Transverse colon (tissue), 4 donors: ENCODE measurements at regions not wholly inside any gene's neighbourhood (a gene's known extent, or its start where the extent isn't known, plus 50 kb on each side); places are given as distances from the start of the nearest gene placed in this dataset.

Experiments used
- DNase-seq: peaks from one replicate; pipeline ENCODE4 v3.0.0-alpha.2; 2019
- H3K27ac ChIP-seq, 4 donors: fragments of 200-600 bp; sonication (generic); 2 replicates each; pipeline ENCODE4 v1.5.1; 2016 to 2018; ENCODE audit warnings: inconsistent platforms in 4 of 4
- H3K27me3 ChIP-seq: fragments of 200-600 bp; sonication (generic); 2 replicates; pipeline ENCODE4 v1.5.1; 2017; ENCODE audit warnings: inconsistent platforms
- H3K36me3 ChIP-seq, 4 donors: fragments of 200-600 bp; sonication (generic); 2 replicates each; pipeline ENCODE4 v1.5.1; 2017 to 2019; ENCODE audit warnings: inconsistent platforms in 4 of 4
- H3K4me1 ChIP-seq, 4 donors: fragments of 200-600 bp; sonication (generic); 2 replicates each; pipeline ENCODE4 v1.5.1; 2017 to 2020; ENCODE audit warnings: inconsistent platforms in 4 of 4
- H3K4me3 ChIP-seq, 4 donors: fragments of 200-600 bp; sonication (generic); 1 replicate in 1 of 4; 2 replicates in 3 of 4; pipeline versions ENCODE4 v1.5.1 to v1.6.1; 2017 to 2019; ENCODE audit warnings: inconsistent platforms in 4 of 4
- H3K9me3 ChIP-seq, 2 donors: fragments of 200-600 bp; sonication (generic); 2 replicates each; pipeline ENCODE4 v1.5.1; 2017 to 2019; ENCODE audit warnings: inconsistent platforms in 2 of 2
- EP300 ChIP-seq: sonication (generic); formaldehyde crosslinking; IDR thresholded peaks from one replicate; pipeline ENCODE4 v1.6.1; 2017; ENCODE audit warnings: antibody characterized with exemption, low read depth
- POLR2A ChIP-seq: fragments of 450-650 bp; IDR thresholded peaks from one replicate; pipeline ENCODE4 v1.6.1; 2016; ENCODE audit warnings: antibody characterized with exemption, mild to moderate bottlenecking, moderate library complexity
- POLR2AphosphoS5 ChIP-seq, 3 donors: sonication (generic); formaldehyde crosslinking; IDR thresholded peaks; one replicate each; pipeline ENCODE4 v1.6.1; 2016; ENCODE audit warnings: antibody characterized with exemption in 3 of 3
- WGBS, 2 donors: methylation state at CpG; one replicate each; pipeline ENCODE4 v1.1.5; 2018; ENCODE audit warnings: low coverage in 1 of 2; 5-methylcytosine and 5-hydroxymethylcytosine counted together
- in situ Hi-C, 4 donors: fragments of 200-750 bp; cut with MboI; loops; one replicate each; pipeline versions ENCODE4 v1.15.0 to v1.15.1; 2017; ENCODE audit warnings: low sequenced_read_pairs in 3 of 4, low pct_ligation_motif_present in 1 of 4, low pct_unique_long_range_greater_than_20kb in 1 of 4
- intact Hi-C: fragments of 100-400 bp; cut with DNase I; formaldehyde crosslinking; loops from one replicate; pipeline ENCODE4 v1.15.1; 2023; ENCODE audit warnings: low total_unique reads
- TF ChIP-seq, protein P1 (sequence below), 5 experiments: fragments of 200-600 bp in 3 of 5; fragments of 450-650 bp in 2 of 5; sonication (generic) in 3 of 5; IDR thresholded peaks; 1 replicate in 2 of 5; 2 replicates in 3 of 5; pipeline ENCODE4 v1.5.1; 2016 to 2017; ENCODE audit warnings: antibody characterized with exemption in 5 of 5, inconsistent platforms in 3 of 5, mild to moderate bottlenecking in 2 of 5, moderate library complexity in 1 of 5

DNA sequence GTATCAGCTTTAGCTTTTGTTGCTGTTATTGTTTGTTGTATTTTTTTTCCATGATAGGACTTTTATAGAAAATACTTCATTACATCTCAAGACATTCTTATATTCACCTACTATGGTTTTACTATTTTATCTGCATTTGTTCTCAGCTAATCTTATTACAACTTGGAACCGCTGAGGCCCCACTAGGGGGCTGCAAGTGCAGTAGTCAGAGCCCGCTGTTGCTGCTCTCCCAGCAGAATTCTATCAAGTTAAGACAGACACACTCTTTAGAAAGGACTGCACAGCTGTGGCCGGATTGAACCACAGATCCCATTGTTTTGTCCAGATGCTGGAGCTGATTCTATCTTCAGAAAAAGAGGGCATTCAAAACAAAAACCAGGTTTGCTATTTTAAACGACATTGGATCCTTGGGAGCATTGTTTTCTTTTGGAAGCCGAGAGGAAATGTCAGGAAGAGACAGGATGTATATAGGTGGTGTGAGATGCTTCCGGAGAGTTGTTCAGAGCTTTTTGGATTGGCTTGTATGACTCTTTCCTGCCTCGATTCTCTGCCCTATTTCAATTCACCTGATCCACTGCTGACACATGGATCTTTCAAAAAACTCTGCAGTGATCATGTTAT is 105.7 kb upstream of the GAREM1 start:
- WGBS, 2 donors: 26 to 32% methylated on average over 3 to 7 of the region's 7 CpGs
- H3K4me3 ChIP-seq: no peak overlapping the region
- no peaks in the 10 kb centered on the region for H3K4me1 ChIP-seq
- H3K9me3 ChIP-seq: no peaks in the 10 kb centered on the region
- DNase-seq: no peak
- TF ChIP-seq EP300 (no peak), POLR2A (no peak), POLR2AphosphoS5 (IDR thresholded peaks at IDR 0.05) (no peak)
- TF ChIP-seq, protein P1, sequence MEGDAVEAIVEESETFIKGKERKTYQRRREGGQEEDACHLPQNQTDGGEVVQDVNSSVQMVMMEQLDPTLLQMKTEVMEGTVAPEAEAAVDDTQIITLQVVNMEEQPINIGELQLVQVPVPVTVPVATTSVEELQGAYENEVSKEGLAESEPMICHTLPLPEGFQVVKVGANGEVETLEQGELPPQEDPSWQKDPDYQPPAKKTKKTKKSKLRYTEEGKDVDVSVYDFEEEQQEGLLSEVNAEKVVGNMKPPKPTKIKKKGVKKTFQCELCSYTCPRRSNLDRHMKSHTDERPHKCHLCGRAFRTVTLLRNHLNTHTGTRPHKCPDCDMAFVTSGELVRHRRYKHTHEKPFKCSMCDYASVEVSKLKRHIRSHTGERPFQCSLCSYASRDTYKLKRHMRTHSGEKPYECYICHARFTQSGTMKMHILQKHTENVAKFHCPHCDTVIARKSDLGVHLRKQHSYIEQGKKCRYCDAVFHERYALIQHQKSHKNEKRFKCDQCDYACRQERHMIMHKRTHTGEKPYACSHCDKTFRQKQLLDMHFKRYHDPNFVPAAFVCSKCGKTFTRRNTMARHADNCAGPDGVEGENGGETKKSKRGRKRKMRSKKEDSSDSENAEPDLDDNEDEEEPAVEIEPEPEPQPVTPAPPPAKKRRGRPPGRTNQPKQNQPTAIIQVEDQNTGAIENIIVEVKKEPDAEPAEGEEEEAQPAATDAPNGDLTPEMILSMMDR (IDR thresholded peaks at IDR 0.05): no peak
- H3K36me3 ChIP-seq: no peaks in the 10 kb centered on the region
- H3K27me3 ChIP-seq: peaks cover 10% of the 10 kb centered on the region
- in situ Hi-C loops (no loop called here), intact Hi-C loops (no loop called here)
- H3K27ac ChIP-seq: no peak overlapping the region

DNA sequence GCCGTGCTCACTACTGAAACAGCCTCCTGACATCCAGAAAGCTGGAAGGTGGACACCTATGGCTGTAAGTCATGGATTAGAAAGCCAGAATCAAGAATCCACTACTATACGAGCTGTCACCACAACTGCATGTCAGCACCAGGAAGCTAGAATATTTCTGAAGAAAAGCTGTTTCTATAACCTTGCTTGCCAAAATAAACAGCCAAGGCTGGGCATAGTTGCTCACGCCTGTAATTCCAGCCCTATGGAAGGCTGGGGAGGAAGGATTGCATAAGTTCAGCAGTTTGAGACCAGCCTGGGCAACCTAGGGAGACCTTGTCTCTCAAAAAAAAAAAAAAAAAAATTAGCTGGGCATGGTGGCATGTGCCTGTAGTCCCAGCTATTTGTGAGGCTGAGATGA is 96.3 kb upstream of the GAREM1 start:
- WGBS, 2 donors: 13 to 44% methylated on average over 1 to 3 of the region's 3 CpGs
- H3K27ac ChIP-seq: no peak overlapping the region
- in situ Hi-C loops: loop anchor here in 2 of 4 donors (25.0 kb wide), 2 partner anchors 305 to 830 kb away; no protein-coding TSS in a partner anchor
- H3K4me1 ChIP-seq: no peaks in the 10 kb centered on the region
- H3K36me3 ChIP-seq: no peaks in the 10 kb centered on the region
- TF ChIP-seq POLR2A: no peak
- TF ChIP-seq POLR2AphosphoS5 (IDR thresholded peaks at IDR 0.05): no peak
- TF ChIP-seq EP300: no peak
- TF ChIP-seq, protein P1 (IDR thresholded peaks at IDR 0.05): no peak
- H3K9me3 ChIP-seq: no peaks in the 10 kb centered on the region
- DNase-seq: no peak
- intact Hi-C loops: no loop called here
- no peaks in the 10 kb centered on the region for H3K27me3 ChIP-seq
- no peak overlapping the region for H3K4me3 ChIP-seq

DNA sequence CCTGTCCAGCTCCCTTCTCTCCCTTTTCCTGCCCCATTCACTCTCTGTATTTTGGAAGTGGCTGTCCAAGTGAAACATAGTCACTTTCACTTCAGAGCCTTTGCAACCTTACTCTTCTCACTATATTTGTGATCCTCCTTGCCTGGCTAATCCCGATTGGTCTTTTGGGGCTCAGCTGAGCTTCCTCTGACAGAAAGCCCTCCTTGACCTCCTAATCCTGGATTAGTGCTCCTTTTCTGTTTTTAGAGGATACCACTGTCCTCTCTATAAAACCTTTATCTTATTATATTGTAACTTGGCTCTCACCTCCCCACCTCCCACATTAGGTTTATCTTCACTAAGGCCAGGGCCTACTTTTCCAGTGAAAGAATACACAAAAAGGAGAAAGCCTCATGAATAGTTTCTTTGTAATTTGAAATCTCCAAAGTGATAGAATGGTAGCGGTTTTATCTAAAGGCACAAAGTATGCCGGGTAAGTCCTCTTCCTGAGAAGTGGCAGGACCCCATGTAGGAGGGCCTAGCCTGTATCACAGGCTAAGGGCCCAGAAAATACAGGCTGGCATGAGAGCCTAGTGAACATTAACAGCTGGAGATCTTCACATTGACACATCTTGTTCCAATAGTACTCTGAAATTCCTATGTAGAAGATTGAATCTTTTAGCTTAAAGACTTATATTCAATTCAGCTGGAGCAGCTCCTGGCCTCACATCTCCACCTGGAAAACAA is 83.1 kb upstream of the GAREM1 start:
- WGBS, 2 donors: 78 to 90% methylated on average over 3 of the region's 3 CpGs
- Histone ChIP-seq H3K27ac (no peak overlapping the region), H3K36me3 (no peaks in the 10 kb centered on the region), H3K4me3 (no peak overlapping the region), H3K27me3 (no peaks in the 10 kb centered on the region), H3K9me3 (no peaks in the 10 kb centered on the region), H3K4me1 (peaks cover 0 to 3% (median 0%) of the 10 kb centered on the region in 4 donors)
- intact Hi-C loops: loop anchor here (5.0 kb wide), 1 partner anchor 397 kb away; no protein-coding TSS in a partner anchor
- no peak for DNase-seq
- in situ Hi-C loops: loop anchor here (5.0 to 25.0 kb wide), 7 partner anchors 279 to 817 kb away; no protein-coding TSS in a partner anchor
- TF ChIP-seq, protein P1 (IDR thresholded peaks at IDR 0.05): no peak
- TF ChIP-seq EP300 (no peak), POLR2A (no peak), POLR2AphosphoS5 (IDR thresholded peaks at IDR 0.05) (no peak)

DNA sequence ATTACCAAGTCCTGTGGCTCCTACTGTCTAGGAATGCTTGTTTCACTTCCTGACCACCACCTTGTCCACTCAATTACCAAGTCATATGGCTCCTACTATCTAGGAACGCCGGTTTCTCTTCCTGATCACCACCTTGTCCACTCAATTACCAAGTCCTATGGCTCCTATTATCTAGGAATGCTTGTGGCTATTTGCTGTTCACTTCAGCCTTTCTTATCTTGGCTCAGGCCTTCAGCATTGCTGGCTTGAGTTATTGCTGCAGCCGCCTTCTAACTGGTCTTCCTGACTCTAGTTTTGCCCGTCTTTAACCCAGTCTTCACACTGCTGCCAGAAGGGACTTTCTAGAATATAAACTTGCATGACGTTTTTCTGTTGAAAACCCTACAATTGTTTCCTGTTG is 82.5 kb upstream of the GAREM1 start:
- Histone ChIP-seq H3K9me3 (no peaks in the 10 kb centered on the region), H3K4me1 (peaks cover 0 to 3% (median 0%) of the 10 kb centered on the region in 4 donors), H3K27ac (no peak overlapping the region), H3K4me3 (no peak overlapping the region), H3K27me3 (no peaks in the 10 kb centered on the region), H3K36me3 (no peaks in the 10 kb centered on the region)
- WGBS, 2 donors: 71 to 73% methylated on average over 5 of the region's 5 CpGs
- in situ Hi-C loops (loop anchor here (5.0 to 25.0 kb wide), 7 partner anchors 278 to 816 kb away; no protein-coding TSS in a partner anchor), intact Hi-C loops (loop anchor here (5.0 kb wide), 1 partner anchor 396 kb away; no protein-coding TSS in a partner anchor)
- TF ChIP-seq POLR2AphosphoS5 (IDR thresholded peaks at IDR 0.05): no peak
- TF ChIP-seq POLR2A: no peak
- TF ChIP-seq, protein P1 (IDR thresholded peaks at IDR 0.05): no peak
- TF ChIP-seq EP300: no peak
- DNase-seq: no peak
